IMR-90 (cell line): ENCODE measurements at regions not wholly inside any gene's neighbourhood (a gene's known extent, or its start where the extent isn't known, plus 50 kb on each side); places are given as distances from the start of the nearest gene placed in this dataset.

ENCODE experiments used
- FOS ChIP-seq: fragments of 150-350 bp; IDR thresholded peaks from 2 replicates; pipeline ENCODE4 v1.6.1; 2016; ENCODE audit warnings: low read depth, low read length
- MXI1 ChIP-seq: IDR thresholded peaks from 2 replicates; pipeline ENCODE4 v1.6.1; 2012; ENCODE audit warnings: low read depth, mild to moderate bottlenecking, low read length, moderate library complexity, borderline replicate concordance
- RCOR1 ChIP-seq: IDR thresholded peaks from 2 replicates; pipeline ENCODE4 v1.6.1; 2012; ENCODE audit warnings: mild to moderate bottlenecking, low read length, improper control_type of control experiment; ENCODE audit not compliant: insufficient replicate concordance
- RFX5 ChIP-seq: IDR thresholded peaks from 2 replicates; pipeline ENCODE4 v1.8.0; 2012; ENCODE audit warnings: low read depth, mild to moderate bottlenecking, low read length, moderate library complexity
- SMC3 ChIP-seq: fragments of 150-350 bp; IDR thresholded peaks from 2 replicates; pipeline ENCODE4 v1.6.1; 2016; ENCODE audit warnings: low read depth, mild to moderate bottlenecking, antibody characterized with exemption, low read length, moderate library complexity
- TF ChIP-seq, protein P1 (sequence below): conservative IDR thresholded peaks from 2 replicates; pipeline ENCODE4 v1.5.1; 2012; ENCODE audit warnings: mild to moderate bottlenecking, low read depth, low read length, improper control_type of control experiment

DNA sequence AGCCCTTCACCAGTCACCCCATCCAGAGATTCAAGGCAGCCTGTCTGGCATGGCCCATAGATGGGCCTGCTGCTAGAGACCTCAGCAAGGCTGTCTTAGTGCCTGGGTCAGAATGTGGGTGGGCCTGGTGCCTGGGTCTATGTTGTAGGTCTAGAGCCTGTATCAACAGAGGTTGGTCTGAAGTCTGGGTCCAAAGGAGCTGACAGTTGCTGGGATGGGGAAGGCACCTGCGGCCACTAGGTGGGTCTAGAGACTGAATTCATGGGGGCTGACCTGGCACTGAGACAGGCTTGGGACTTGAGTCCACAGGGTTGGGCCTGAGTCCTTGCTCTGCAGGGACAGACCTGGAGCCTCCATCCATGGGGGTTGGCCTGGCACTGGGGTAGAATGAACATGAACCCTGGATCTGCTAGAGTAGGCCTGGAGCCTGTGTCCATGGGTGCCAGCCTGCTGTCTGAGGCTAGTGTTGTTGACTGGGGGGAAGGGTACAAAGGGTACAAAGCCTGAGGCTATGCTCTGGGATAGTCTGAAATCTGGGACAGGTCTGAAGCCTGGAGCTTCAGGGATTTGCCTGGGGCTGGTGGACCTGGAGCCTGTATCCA, 516.8 kb downstream of the OLFM4 start:
- TF ChIP-seq MXI1 (no peak), RFX5 (no peak), FOS (no peak), RCOR1 (no peak), SMC3 (no peak)
- TF ChIP-seq, protein P1, sequence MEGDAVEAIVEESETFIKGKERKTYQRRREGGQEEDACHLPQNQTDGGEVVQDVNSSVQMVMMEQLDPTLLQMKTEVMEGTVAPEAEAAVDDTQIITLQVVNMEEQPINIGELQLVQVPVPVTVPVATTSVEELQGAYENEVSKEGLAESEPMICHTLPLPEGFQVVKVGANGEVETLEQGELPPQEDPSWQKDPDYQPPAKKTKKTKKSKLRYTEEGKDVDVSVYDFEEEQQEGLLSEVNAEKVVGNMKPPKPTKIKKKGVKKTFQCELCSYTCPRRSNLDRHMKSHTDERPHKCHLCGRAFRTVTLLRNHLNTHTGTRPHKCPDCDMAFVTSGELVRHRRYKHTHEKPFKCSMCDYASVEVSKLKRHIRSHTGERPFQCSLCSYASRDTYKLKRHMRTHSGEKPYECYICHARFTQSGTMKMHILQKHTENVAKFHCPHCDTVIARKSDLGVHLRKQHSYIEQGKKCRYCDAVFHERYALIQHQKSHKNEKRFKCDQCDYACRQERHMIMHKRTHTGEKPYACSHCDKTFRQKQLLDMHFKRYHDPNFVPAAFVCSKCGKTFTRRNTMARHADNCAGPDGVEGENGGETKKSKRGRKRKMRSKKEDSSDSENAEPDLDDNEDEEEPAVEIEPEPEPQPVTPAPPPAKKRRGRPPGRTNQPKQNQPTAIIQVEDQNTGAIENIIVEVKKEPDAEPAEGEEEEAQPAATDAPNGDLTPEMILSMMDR, result no peak
